IPS DF 6.9 (cell line): ENCODE measurements at regions not wholly inside any gene's neighbourhood (a gene's known extent, or its start where the extent isn't known, plus 50 kb on each side); places are given as distances from the start of the nearest gene placed in this dataset.
"Not testable (repeated sequence)": the region's sequence is repeated elsewhere in the genome, so short reads cannot be mapped to it uniquely, and the experiment has no call there.

Experiments used
- DNase-seq: peaks from one replicate; pipeline ENCODE4 v3.0.0-alpha.2; 2013; ENCODE audit warnings: low read depth, low spot score
- H3K27ac ChIP-seq: one replicate; pipeline ENCODE4 v1.5.1; 2013; ENCODE audit warnings: low read length, control low read depth
- H3K27me3 ChIP-seq: 2 replicates; pipeline ENCODE4 v1.6.1; 2013; ENCODE audit warnings: mild to moderate bottlenecking, low read length; ENCODE audit not compliant: control insufficient read depth, insufficient read depth
- H3K36me3 ChIP-seq: 2 replicates; pipeline ENCODE4 v1.6.1; 2013; ENCODE audit warnings: low read length; ENCODE audit not compliant: control insufficient read depth, insufficient read depth
- H3K4me1 ChIP-seq: 2 replicates; pipeline ENCODE4 v1.6.1; 2013; ENCODE audit warnings: low read length; ENCODE audit not compliant: control insufficient read depth, insufficient read depth
- H3K4me3 ChIP-seq: 2 replicates; pipeline ENCODE4 v1.5.1; 2013; ENCODE audit warnings: mild to moderate bottlenecking, low read length
- H3K9me3 ChIP-seq: 2 replicates; pipeline ENCODE4 v1.6.1; 2013; ENCODE audit warnings: low read length, inconsistent platforms; ENCODE audit not compliant: control insufficient read depth, insufficient read depth
- WGBS: extraction: QIAGEN DNeasy Blood & Tissue Kit; methylation state at CpG from one replicate; pipeline ENCODE4 v1.1.7; 2013; ENCODE audit warnings: mixed read lengths, missing lambda C conversion rate; ENCODE audit not compliant: insufficient read length, insufficient coverage; 5-methylcytosine and 5-hydroxymethylcytosine counted together

- Histone ChIP-seq H3K27me3 (no peaks in the 10 kb centered on the region), H3K27ac (no peak overlapping the region), H3K36me3 (no peaks in the 10 kb centered on the region), H3K9me3 (no peaks in the 10 kb centered on the region), H3K4me1 (no peaks in the 10 kb centered on the region; the same call in 1 of the 2 replicates), H3K4me3 (no peak overlapping the region)
- no peak for DNase-seq
- no CpG with 5 or more reads among the region's 3 CpGs for WGBS
These were observed 123.5 kb downstream of the MAP3K7 start for GRCh38 chr6:90463359-90463758.

GRCh38 chr6:90462102-90462501 lies 124.8 kb downstream of the MAP3K7 start:
- no peak overlapping the region for H3K4me3 ChIP-seq
- H3K4me1 ChIP-seq = no peaks in the 10 kb centered on the region; the same call in 1 of the 2 replicates

GRCh38 chr6:90461383-90461782 lies 125.5 kb downstream of the MAP3K7 start:
- no CpG with 5 or more reads among the region's 3 CpGs for WGBS
- Histone ChIP-seq H3K36me3 (no peaks in the 10 kb centered on the region), H3K4me3 (no peak overlapping the region), H3K27me3 (no peaks in the 10 kb centered on the region), H3K27ac (no peak overlapping the region), H3K4me1 (no peaks in the 10 kb centered on the region), H3K9me3 (no peaks in the 10 kb centered on the region)
- no peak for DNase-seq

More at GRCh38 chr6:90462102-90462501, 124.8 kb downstream of the MAP3K7 start:
- Histone ChIP-seq H3K27ac (no peak overlapping the region), H3K36me3 (no peaks in the 10 kb centered on the region), H3K9me3 (no peaks in the 10 kb centered on the region), H3K27me3 (no peaks in the 10 kb centered on the region)
- WGBS = no CpG with 5 or more reads among the region's 2 CpGs
- DNase-seq = no peak

- Histone ChIP-seq H3K27ac (no peak overlapping the region), H3K36me3 (no peaks in the 10 kb centered on the region), H3K9me3 (no peaks in the 10 kb centered on the region), H3K4me1 (no peaks in the 10 kb centered on the region), H3K27me3 (no peaks in the 10 kb centered on the region), H3K4me3 (no peak overlapping the region)
- WGBS = no CpG with 5 or more reads among the region's 5 CpGs
- no peak for DNase-seq
These were observed 126.8 kb downstream of the MAP3K7 start for GRCh38 chr6:90460051-90460450.

- Histone ChIP-seq H3K4me1 (no peaks in the 10 kb centered on the region), H3K36me3 (no peaks in the 10 kb centered on the region), H3K4me3 (no peak overlapping the region), H3K27me3 (no peaks in the 10 kb centered on the region), H3K27ac (no peak overlapping the region), H3K9me3 (no peaks in the 10 kb centered on the region)
- no peak for DNase-seq
- WGBS = no CpG with 5 or more reads among the region's 4 CpGs
These were observed 127.6 kb downstream of the MAP3K7 start for GRCh38 chr6:90459225-90459758.

GRCh38 chr6:90458353-90459224 lies 128.3 kb downstream of the MAP3K7 start:
- no peaks in the 10 kb centered on the region for H3K27me3 ChIP-seq
- H3K4me3 ChIP-seq = no peak overlapping the region
- no CpG with 5 or more reads among the region's 10 CpGs for WGBS
- H3K36me3 ChIP-seq = no peaks in the 10 kb centered on the region
- no peak for DNase-seq
- no peaks in the 10 kb centered on the region for H3K9me3 ChIP-seq
- H3K27ac ChIP-seq = no peak overlapping the region
- no peaks in the 10 kb centered on the region for H3K4me1 ChIP-seq

GRCh38 chr6:90457867-90458259 lies 129.0 kb downstream of the MAP3K7 start:
- H3K27ac ChIP-seq = no peak overlapping the region
- no peaks in the 10 kb centered on the region for H3K36me3 ChIP-seq
- H3K27me3 ChIP-seq = no peaks in the 10 kb centered on the region
- no CpG with 5 or more reads among the region's 2 CpGs for WGBS
- H3K9me3 ChIP-seq = no peaks in the 10 kb centered on the region
- H3K4me3 ChIP-seq = no peak overlapping the region
- no peaks in the 10 kb centered on the region for H3K4me1 ChIP-seq
- DNase-seq = no peak

GRCh38 chr6:90456997-90457866 lies 129.6 kb downstream of the MAP3K7 start:
- not testable (repeated sequence) for H3K9me3 ChIP-seq, H3K4me1 ChIP-seq, H3K36me3 ChIP-seq, H3K27me3 ChIP-seq, H3K27ac ChIP-seq, DNase-seq, H3K4me3 ChIP-seq
- WGBS = no CpG with 5 or more reads among the region's 19 CpGs

- H3K27ac ChIP-seq = no peak overlapping the region
- H3K4me1 ChIP-seq = no peaks in the 10 kb centered on the region; the same call in 1 of the 2 replicates
- H3K9me3 ChIP-seq = no peaks in the 10 kb centered on the region
- DNase-seq = no peak
- WGBS = no CpG with 5 or more reads among the region's 3 CpGs
- H3K4me3 ChIP-seq = no peak overlapping the region
- H3K36me3 ChIP-seq = no peaks in the 10 kb centered on the region
- H3K27me3 ChIP-seq = no peaks in the 10 kb centered on the region
These were observed 130.9 kb downstream of the MAP3K7 start for GRCh38 chr6:90456001-90456400.

GRCh38 chr6:90454836-90455427 lies 131.9 kb downstream of the MAP3K7 start:
- Histone ChIP-seq H3K4me1 (peaks cover 4% of the 10 kb centered on the region; the same call in 1 of the 2 replicates), H3K27me3 (no peaks in the 10 kb centered on the region), H3K4me3 (no peak overlapping the region), H3K9me3 (no peaks in the 10 kb centered on the region), H3K27ac (no peak overlapping the region), H3K36me3 (no peaks in the 10 kb centered on the region)
- no CpG with 5 or more reads among the region's 7 CpGs for WGBS
- no peak for DNase-seq
